GM12878 (cell line): ENCODE measurements at regions not wholly inside any gene's neighbourhood (a gene's known extent, or its start where the extent isn't known, plus 50 kb on each side); places are given as distances from the start of the nearest gene placed in this dataset.
A peak's percentile ranks its signal among the peaks of the same experiment; 100 is the strongest.

Experiments
- BHLHE40 ChIP-seq, 2 experiments: fragments of 450-650 bp in 1 of 2; IDR thresholded peaks; 2 replicates each; pipeline ENCODE4 v1.6.1; 2011 to 2017; ENCODE audit warnings: low read depth in 2 of 2, borderline replicate concordance in 1 of 2, improper control_type of control experiment in 1 of 2, low read length in 1 of 2, mild to moderate bottlenecking in 1 of 2
- CBFB ChIP-seq: IDR thresholded peaks from 2 replicates; pipeline ENCODE4 v1.6.1; 2016; ENCODE audit warnings: antibody characterized with exemption, low read depth
- ELK1 ChIP-seq: IDR thresholded peaks from 2 replicates; pipeline ENCODE4 v1.6.1; 2012; ENCODE audit warnings: low read depth, low read length, improper control_type of control experiment
- HDGF ChIP-seq: fragments of 450-650 bp; IDR thresholded peaks from 2 replicates; pipeline ENCODE4 v1.6.1; 2016; ENCODE audit warnings: antibody characterized with exemption
- IRF4 ChIP-seq: IDR thresholded peaks from 2 replicates; pipeline ENCODE4 v1.6.1; 2011; ENCODE audit warnings: low read depth, low read length
- JUNB ChIP-seq: IDR thresholded peaks from 2 replicates; pipeline ENCODE4 v1.6.1; 2016; ENCODE audit warnings: antibody characterized with exemption, mild to moderate bottlenecking
- KAT2A ChIP-seq: conservative IDR thresholded peaks from 2 replicates; pipeline ENCODE4 v1.6.1; 2011; ENCODE audit warnings: low read depth, low read length; ENCODE audit not compliant: control insufficient read depth
- MEF2A ChIP-seq: IDR thresholded peaks from 2 replicates; pipeline ENCODE4 v1.6.1; 2011; ENCODE audit warnings: low read depth, mild to moderate bottlenecking, low read length, moderate library complexity; ENCODE audit not compliant: insufficient read depth
- POLR2AphosphoS5 ChIP-seq: IDR thresholded peaks from 2 replicates; pipeline ENCODE4 v1.6.1; 2011; ENCODE audit warnings: mild to moderate bottlenecking, low read length, inconsistent platforms
- POU2F2 ChIP-seq: IDR thresholded peaks from 3 replicates; pipeline ENCODE4 v1.6.1; 2011; ENCODE audit warnings: low read depth, mild to moderate bottlenecking, low read length, borderline replicate concordance
- PRDM15 ChIP-seq: fragments of 450-650 bp; formaldehyde crosslinking; IDR thresholded peaks from 2 replicates; pipeline ENCODE4 v1.4.0; 2020; ENCODE audit warnings: mild to moderate bottlenecking, moderate library complexity
- SREBF1 ChIP-seq: IDR thresholded peaks from 2 replicates; pipeline ENCODE4 v1.6.1; 2012; ENCODE audit warnings: mild to moderate bottlenecking, low read length
- SREBF2 ChIP-seq: IDR thresholded peaks from 2 replicates; pipeline ENCODE4 v1.6.1; 2012; ENCODE audit warnings: mild to moderate bottlenecking, low read length
- STAT3 ChIP-seq: IDR thresholded peaks from 2 replicates; pipeline ENCODE4 v1.6.1; 2011; ENCODE audit warnings: low read depth, low read length, improper control_type of control experiment
- SUPT20H ChIP-seq: IDR thresholded peaks from 2 replicates; pipeline ENCODE4 v1.6.1; 2011; ENCODE audit warnings: low read depth, mild to moderate bottlenecking, low read length, moderate library complexity, borderline replicate concordance; ENCODE audit not compliant: control insufficient read depth
- TAF1 ChIP-seq: IDR thresholded peaks from 2 replicates; pipeline ENCODE4 v1.6.1; 2011; ENCODE audit warnings: mild to moderate bottlenecking, low read depth, low read length, borderline replicate concordance
- WRNIP1 ChIP-seq: IDR thresholded peaks from 2 replicates; pipeline ENCODE4 v1.6.1; 2011; ENCODE audit warnings: low read depth, low read length, improper control_type of control experiment, borderline replicate concordance
- ZNF24 ChIP-seq: fragments of 450-650 bp; IDR thresholded peaks from 2 replicates; pipeline ENCODE4 v1.6.1; 2017; ENCODE audit warnings: antibody characterized with exemption, mild to moderate bottlenecking
- ZNF384 ChIP-seq: IDR thresholded peaks from 2 replicates; pipeline ENCODE4 v1.6.1; 2012; ENCODE audit warnings: low read depth, mild to moderate bottlenecking, low read length, improper control_type of control experiment, borderline replicate concordance

- TF ChIP-seq SUPT20H = no peak
- no peak for TF ChIP-seq WRNIP1
- no peak for TF ChIP-seq SREBF2
- TF ChIP-seq ELK1 = no peak
- no peak for TF ChIP-seq SREBF1
- TF ChIP-seq IRF4 = no peak
- no peak for TF ChIP-seq MEF2A
- no peak for TF ChIP-seq KAT2A
- TF ChIP-seq JUNB = peak; percentile 33; the same call in 1 of the 2 replicates
- no peak for TF ChIP-seq ZNF384
- no peak for TF ChIP-seq POLR2AphosphoS5
- TF ChIP-seq TAF1 = no peak
- TF ChIP-seq PRDM15 (CRISPR knock-in tag) = no peak
- no peak for TF ChIP-seq STAT3
- peak; percentile 93 for TF ChIP-seq CBFB
- peak in 1 of 2 experiments; percentile 49; a peak in 1 of 4 replicates for TF ChIP-seq BHLHE40 (IDR thresholded peaks at IDR 0.05; ENCODE audit: borderline replicate concordance in 1 of 2, low read depth in 2 of 2, low read length in 1 of 2)
- TF ChIP-seq POU2F2 = no peak
- no peak for TF ChIP-seq ZNF24
- no peak for TF ChIP-seq HDGF
These were observed 77.2 kb downstream of the CXCL12 start (continued) for GRCh38 chr10:44307691-44308090.
